HL-60 (cell line): ENCODE measurements at regions not wholly inside any gene's neighbourhood (a gene's known extent, or its start where the extent isn't known, plus 50 kb on each side); places are given as distances from the start of the nearest gene placed in this dataset.

ENCODE experiments used
- DNase-seq, 2 experiments: peaks; one replicate each; pipeline ENCODE4 v3.0.0-alpha.2; 2010 to 2020; ENCODE audit warnings: low read depth in 1 of 2, low spot score in 1 of 2
- H3K27ac ChIP-seq: fragments of 250-450 bp; sonication (Bioruptor Pico); replicated peaks from 2 replicates; pipeline ENCODE4 v1.5.1; 2020; ENCODE audit warnings: mild to moderate bottlenecking, moderate library complexity
- H3K27me3 ChIP-seq: fragments of 250-450 bp; sonication (Bioruptor Pico); 2 replicates; pipeline ENCODE4 v1.5.1; 2021; ENCODE audit warnings: mild to moderate bottlenecking, moderate library complexity; ENCODE audit not compliant: insufficient read depth, poor library complexity, severe bottlenecking
- H3K4me3 ChIP-seq: replicated peaks from 2 replicates; pipeline ENCODE4 v1.5.1; 2011; ENCODE audit warnings: mild to moderate bottlenecking, control low read depth, low read length; ENCODE audit not compliant: insufficient read depth
- CTCF ChIP-seq: IDR thresholded peaks from one replicate; pipeline ENCODE4 v1.5.1; 2011; ENCODE audit warnings: low read length, control low read depth, inconsistent platforms; ENCODE audit not compliant: insufficient read depth
- GABPA ChIP-seq: IDR thresholded peaks from 2 replicates; pipeline ENCODE4 v1.6.1; 2012; ENCODE audit warnings: low read depth
- POLR2AphosphoS5 ChIP-seq: IDR thresholded peaks from 2 replicates; pipeline ENCODE4 v1.6.1; 2012; ENCODE audit warnings: low read depth
- REST ChIP-seq: IDR thresholded peaks from 2 replicates; pipeline ENCODE4 v1.6.1; 2012; ENCODE audit warnings: low read depth; ENCODE audit not compliant: insufficient replicate concordance
- SPI1 ChIP-seq: IDR thresholded peaks from 2 replicates; pipeline ENCODE4 v1.6.1; 2012; ENCODE audit warnings: low read depth, mild to moderate bottlenecking, borderline replicate concordance

GRCh38 chr6:4667591-4667990 is 108.6 kb upstream of the CDYL start:
- TF ChIP-seq GABPA (no peak), REST (no peak), SPI1 (no peak), CTCF (no peak), POLR2AphosphoS5 (no peak)
- H3K27ac ChIP-seq, result no peak overlapping the region
- DNase-seq, result no peak
- H3K4me3 ChIP-seq, result no peak overlapping the region
- H3K27me3 ChIP-seq, result no peaks in the 10 kb centered on the region

- no peak overlapping the region for H3K4me3 ChIP-seq
- H3K27me3 ChIP-seq, result no peaks in the 10 kb centered on the region
- DNase-seq, result no peak
- no peak overlapping the region for H3K27ac ChIP-seq
- no peak for TF ChIP-seq SPI1
- no peak for TF ChIP-seq GABPA
- no peak for TF ChIP-seq REST
- TF ChIP-seq POLR2AphosphoS5, result no peak
- no peak for TF ChIP-seq CTCF
These were observed 109.2 kb upstream of the CDYL start for GRCh38 chr6:4666886-4667513.

GRCh38 chr6:4665489-4666417 is 110.5 kb upstream of the CDYL start:
- no peak for DNase-seq
- Histone ChIP-seq H3K4me3 (no peak overlapping the region), H3K27ac (no peak overlapping the region), H3K27me3 (no peaks in the 10 kb centered on the region)
- no peak for TF ChIP-seq SPI1
- no peak for TF ChIP-seq GABPA
- TF ChIP-seq CTCF, result no peak
- no peak for TF ChIP-seq REST
- TF ChIP-seq POLR2AphosphoS5, result no peak
